PC-9 (cell line): ENCODE measurements at regions not wholly inside any gene's neighbourhood (a gene's known extent, or its start where the extent isn't known, plus 50 kb on each side); places are given as distances from the start of the nearest gene placed in this dataset.

Source experiments
- BruUV-seq: library from RNA; stranded (reverse); fragments of 400-500 nt; replicated peaks from 2 replicates; lab custom pipeline; 2021; lab: Mats Ljungman, UMichigan
- CTCF ChIA-PET: fragments of 300-600 bp; sonication (Branson Sonifier 250); formaldehyde crosslinking; loops from one replicate; lab custom pipeline; 2022; ENCODE audit warnings: antibody characterized with exemption; lab: Charles Lee
- POLR2A ChIA-PET: fragments of 300-600 bp; sonication (Branson Sonifier 250); formaldehyde crosslinking; loops from one replicate; lab custom pipeline; 2022; ENCODE audit warnings: antibody characterized with exemption; ENCODE audit not compliant: unreplicated experiment; lab: Charles Lee
- DNase-seq, 2 experiments: peaks; one replicate each; pipeline versions ENCODE4 v3.0.0 to v3.0.0-alpha.2; 2015 to 2022; ENCODE audit warnings: mixed read lengths in 1 of 2
- H2AFZ ChIP-seq: fragments of 200-600 bp; sonication (generic); 2 replicates; pipeline ENCODE4 v1.8.1; 2017; ENCODE audit warnings: antibody characterized with exemption
- H3F3A ChIP-seq: fragments of 200-600 bp; sonication (generic); 2 replicates; pipeline ENCODE4 v1.8.1; 2017; ENCODE audit warnings: antibody characterized with exemption, mild to moderate bottlenecking, low read depth; ENCODE audit not compliant: insufficient read depth
- H3K27ac ChIP-seq: fragments of 200-600 bp; sonication (generic); 2 replicates; pipeline ENCODE4 v1.6.1; 2016; ENCODE audit warnings: mixed run types
- H3K27me3 ChIP-seq: fragments of 200-600 bp; sonication (generic); 2 replicates; pipeline ENCODE4 v1.6.1; 2016; ENCODE audit warnings: low read depth, mixed run types; ENCODE audit not compliant: insufficient read depth
- H3K36me3 ChIP-seq: fragments of 200-600 bp; sonication (generic); 2 replicates; pipeline ENCODE4 v1.6.1; 2016; ENCODE audit warnings: low read depth, mixed run types
- H3K4me1 ChIP-seq: fragments of 200-600 bp; sonication (generic); replicated peaks from 2 replicates; pipeline ENCODE4 v1.6.1; 2016; ENCODE audit warnings: mixed run types; ENCODE audit not compliant: insufficient read depth
- H3K4me2 ChIP-seq: fragments of 200-600 bp; sonication (generic); 2 replicates; pipeline ENCODE4 v1.6.1; 2017; ENCODE audit warnings: mixed run types
- H3K4me3 ChIP-seq: fragments of 200-600 bp; sonication (generic); 2 replicates; pipeline ENCODE4 v1.6.1; 2016; ENCODE audit warnings: mixed run types
- H3K79me2 ChIP-seq: fragments of 200-600 bp; sonication (generic); 2 replicates; pipeline ENCODE4 v1.6.1; 2017; ENCODE audit warnings: low read depth, mixed run types
- H3K9me2 ChIP-seq: fragments of 200-600 bp; sonication (generic); 2 replicates; pipeline ENCODE4 v1.8.1; 2017; ENCODE audit warnings: mild to moderate bottlenecking; ENCODE audit not compliant: insufficient read depth
- H3K9me3 ChIP-seq: fragments of 200-600 bp; sonication (generic); 2 replicates; pipeline ENCODE4 v1.8.1; 2016; ENCODE audit warnings: low read depth; ENCODE audit not compliant: insufficient read depth
- H4K20me1 ChIP-seq: fragments of 200-600 bp; sonication (generic); 2 replicates; pipeline ENCODE4 v1.8.1; 2017; ENCODE audit not compliant: insufficient read depth
- CTCF ChIP-seq: fragments of 200-600 bp; sonication (generic); conservative IDR thresholded peaks from 2 replicates; pipeline ENCODE4 v1.6.1; 2017; ENCODE audit warnings: mixed run types, antibody characterized with exemption, mild to moderate bottlenecking, moderate library complexity
- EZH2 ChIP-seq: fragments of 200-600 bp; sonication (generic); IDR thresholded peaks from 2 replicates; pipeline ENCODE4 v1.8.0; 2017; ENCODE audit warnings: antibody characterized with exemption, low read depth
- intact Hi-C: fragments of 100-400 bp; cut with micrococcal nuclease; formaldehyde crosslinking; loops from one replicate; pipeline ENCODE4 v1.10.0; 2022; ENCODE audit not compliant: unreplicated experiment

GRCh38 chr15:31238906-31239305 is 87.7 kb upstream of the KLF13 start:
- no TSS peak for BruUV-seq
- Histone ChIP-seq H3K27ac (no peak overlapping the region), H3K9me3 (no peaks in the 10 kb centered on the region), H3K27me3 (peaks cover 17% of the 10 kb centered on the region), H4K20me1 (no peaks in the 10 kb centered on the region), H3K9me2 (no peaks in the 10 kb centered on the region), H3K4me3 (no peak overlapping the region), H3K36me3 (no peaks in the 10 kb centered on the region), H3K4me2 (no peak overlapping the region), H2AFZ (no peak overlapping the region), H3K79me2 (no peaks in the 10 kb centered on the region), H3F3A (no peaks in the 10 kb centered on the region), H3K4me1 (no peaks in the 10 kb centered on the region)
- POLR2A ChIA-PET: no interaction called here
- CTCF ChIA-PET: no interaction called here
- TF ChIP-seq EZH2: no peak
- no peak for DNase-seq
- intact Hi-C loops: no loop called here

- POLR2A ChIA-PET: no interaction called here
- H3K4me1 ChIP-seq: no peaks in the 10 kb centered on the region
- no TSS peak for BruUV-seq
- no peaks in the 10 kb centered on the region for H3K9me2 ChIP-seq
- H4K20me1 ChIP-seq: no peaks in the 10 kb centered on the region
- H3K36me3 ChIP-seq: no peaks in the 10 kb centered on the region
- no peak for DNase-seq
- H3K27ac ChIP-seq: no peak overlapping the region
- no peaks in the 10 kb centered on the region for H3K79me2 ChIP-seq
- intact Hi-C loops: no loop called here
- peaks cover 17% of the 10 kb centered on the region for H3K27me3 ChIP-seq
- no peak overlapping the region for H3K4me2 ChIP-seq
- no peak overlapping the region for H2AFZ ChIP-seq
- no peak overlapping the region for H3K4me3 ChIP-seq
- no peaks in the 10 kb centered on the region for H3F3A ChIP-seq
- CTCF ChIA-PET: no interaction called here
- no peak for TF ChIP-seq EZH2
- TF ChIP-seq CTCF: no peak
- no peaks in the 10 kb centered on the region for H3K9me3 ChIP-seq
These were observed 87.2 kb upstream of the KLF13 start for GRCh38 chr15:31239409-31239808.

GRCh38 chr15:31241888-31242522 is 84.6 kb upstream of the KLF13 start:
- ChIA-PET POLR2A (no interaction called here), CTCF (no interaction called here)
- Histone ChIP-seq H3K27me3 (no peaks in the 10 kb centered on the region; the same call in 1 of the 2 replicates), H2AFZ (no peak overlapping the region), H3K36me3 (no peaks in the 10 kb centered on the region), H3K27ac (no peak overlapping the region), H3K4me1 (no peaks in the 10 kb centered on the region), H3K9me2 (no peaks in the 10 kb centered on the region), H3K9me3 (no peaks in the 10 kb centered on the region), H4K20me1 (no peaks in the 10 kb centered on the region), H3K4me3 (no peak overlapping the region), H3K4me2 (no peak overlapping the region), H3K79me2 (no peaks in the 10 kb centered on the region), H3F3A (no peaks in the 10 kb centered on the region)
- BruUV-seq: no TSS peak
- DNase-seq: no peak
- TF ChIP-seq EZH2 (no peak), CTCF (no peak)
- intact Hi-C loops: no loop called here

GRCh38 chr15:31243895-31244294 is 82.7 kb upstream of the KLF13 start:
- Histone ChIP-seq H3K4me2 (no peak overlapping the region), H3K4me3 (no peak overlapping the region), H3K36me3 (no peaks in the 10 kb centered on the region), H3K27ac (no peak overlapping the region), H3K9me2 (no peaks in the 10 kb centered on the region), H2AFZ (no peak overlapping the region), H3K4me1 (no peaks in the 10 kb centered on the region), H3K9me3 (no peaks in the 10 kb centered on the region), H3K79me2 (no peaks in the 10 kb centered on the region), H3F3A (no peaks in the 10 kb centered on the region), H4K20me1 (no peaks in the 10 kb centered on the region), H3K27me3 (peaks cover 11% of the 10 kb centered on the region; the same call in 1 of the 2 replicates)
- intact Hi-C loops: no loop called here
- DNase-seq: no peak
- ChIA-PET POLR2A (no interaction called here), CTCF (no interaction called here)
- no peak for TF ChIP-seq EZH2
- TF ChIP-seq CTCF: no peak
- BruUV-seq: no TSS peak
